ENCODE measurements at regions not wholly inside any gene's neighbourhood (a gene's known extent, or its start where the extent isn't known, plus 50 kb on each side); places are given as distances from the start of the nearest gene placed in this dataset.
A peak's percentile ranks its signal among the peaks of the same experiment; 100 is the strongest.

DNA sequence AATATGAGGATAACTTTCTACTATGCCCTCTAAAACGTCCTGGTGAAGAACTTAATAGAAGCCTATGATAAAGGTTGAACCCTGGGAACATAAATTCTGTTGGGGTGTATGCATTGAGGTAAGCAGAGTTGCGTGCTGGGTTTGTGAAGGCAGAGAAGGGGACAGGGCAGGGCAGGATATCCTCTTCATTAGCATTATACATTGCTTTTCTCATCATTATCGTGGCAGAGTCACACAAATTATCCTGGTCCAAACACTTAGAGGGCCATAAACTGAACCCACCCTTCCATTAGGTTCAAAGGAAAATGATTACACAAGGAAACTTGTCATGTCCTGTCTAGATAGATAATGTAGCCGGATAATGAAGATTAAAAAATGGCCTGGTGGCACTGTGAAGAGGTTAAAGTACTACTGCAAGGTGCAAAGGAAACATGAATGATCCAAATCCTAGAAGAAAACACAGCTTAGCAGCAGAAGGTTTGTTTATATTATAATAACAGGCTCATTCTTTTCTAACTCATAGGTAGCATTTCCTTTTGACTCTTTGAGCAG lies 189.1 kb downstream of the SPCS3 start:
- peaks cover 6% of the 10 kb centered on the region for H3K27me3 Mint-ChIP-seq (ENCODE audit: low read depth, poor library complexity)
- DNase-seq = no peak

DNA sequence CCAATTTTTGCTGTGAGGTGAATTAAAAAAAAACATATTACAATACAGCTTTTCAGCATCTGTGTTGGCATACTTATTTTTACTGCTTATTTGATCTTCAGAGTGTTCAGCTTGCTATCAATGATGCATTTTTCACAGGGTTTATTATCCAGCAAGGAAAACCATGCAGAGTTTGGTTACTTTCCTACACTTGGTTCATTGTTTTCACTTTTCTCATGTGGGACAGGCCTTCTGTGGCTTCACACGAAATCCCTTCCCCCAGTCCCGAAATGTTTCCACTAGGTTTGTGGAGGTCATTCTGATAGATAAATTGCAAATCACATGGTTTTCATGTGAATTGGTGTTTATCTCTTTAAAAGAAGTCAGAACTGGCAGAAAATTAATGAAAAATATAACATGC lies 205.8 kb downstream of the SPCS3 start:
- Mint-ChIP-seq H3K27ac (peak overlapping the region; percentile 92), H3K36me3 (ENCODE audit: low read depth) (no peaks in the 10 kb centered on the region), H3K27me3 (ENCODE audit: low read depth, poor library complexity) (no peaks in the 10 kb centered on the region), H3K9me3 (peaks cover 4% of the 10 kb centered on the region), H3K4me1 (peaks cover 48% of the 10 kb centered on the region), H3K4me3 (no peak overlapping the region)
- TF ChIP-seq, protein P1, sequence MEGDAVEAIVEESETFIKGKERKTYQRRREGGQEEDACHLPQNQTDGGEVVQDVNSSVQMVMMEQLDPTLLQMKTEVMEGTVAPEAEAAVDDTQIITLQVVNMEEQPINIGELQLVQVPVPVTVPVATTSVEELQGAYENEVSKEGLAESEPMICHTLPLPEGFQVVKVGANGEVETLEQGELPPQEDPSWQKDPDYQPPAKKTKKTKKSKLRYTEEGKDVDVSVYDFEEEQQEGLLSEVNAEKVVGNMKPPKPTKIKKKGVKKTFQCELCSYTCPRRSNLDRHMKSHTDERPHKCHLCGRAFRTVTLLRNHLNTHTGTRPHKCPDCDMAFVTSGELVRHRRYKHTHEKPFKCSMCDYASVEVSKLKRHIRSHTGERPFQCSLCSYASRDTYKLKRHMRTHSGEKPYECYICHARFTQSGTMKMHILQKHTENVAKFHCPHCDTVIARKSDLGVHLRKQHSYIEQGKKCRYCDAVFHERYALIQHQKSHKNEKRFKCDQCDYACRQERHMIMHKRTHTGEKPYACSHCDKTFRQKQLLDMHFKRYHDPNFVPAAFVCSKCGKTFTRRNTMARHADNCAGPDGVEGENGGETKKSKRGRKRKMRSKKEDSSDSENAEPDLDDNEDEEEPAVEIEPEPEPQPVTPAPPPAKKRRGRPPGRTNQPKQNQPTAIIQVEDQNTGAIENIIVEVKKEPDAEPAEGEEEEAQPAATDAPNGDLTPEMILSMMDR (IDR thresholded peaks at IDR 0.05) = no peak
- DNase-seq = no peak

More for the DNA sequence above, 189.1 kb downstream of the SPCS3 start:
- Mint-ChIP-seq H3K36me3 (ENCODE audit: low read depth) (no peaks in the 10 kb centered on the region), H3K4me3 (no peak overlapping the region), H3K4me1 (no peaks in the 10 kb centered on the region), H3K9me3 (no peaks in the 10 kb centered on the region), H3K27ac (no peak overlapping the region)
- TF ChIP-seq, protein P1 (IDR thresholded peaks at IDR 0.05) = no peak

DNA sequence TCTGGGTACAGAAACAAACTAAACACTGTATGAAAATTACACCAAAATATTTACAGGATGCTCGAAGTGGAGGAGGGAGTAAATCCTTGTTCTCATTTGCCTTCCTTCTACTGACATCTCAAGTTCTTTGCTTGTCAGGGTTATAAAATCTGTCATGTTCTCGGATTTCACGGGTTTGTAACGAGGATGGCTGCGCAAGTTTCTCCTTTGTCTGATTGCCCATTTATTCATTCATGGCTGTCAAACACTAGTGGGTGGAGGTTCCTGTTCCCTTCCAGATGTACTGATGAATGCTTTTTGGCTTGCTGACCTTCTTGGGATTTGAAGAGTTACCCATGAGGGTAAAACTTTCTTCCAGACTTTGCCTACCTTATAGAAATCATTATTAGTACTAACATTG lies 206.9 kb downstream of the SPCS3 start:
- Mint-ChIP-seq H3K4me1 (peaks cover 53% of the 10 kb centered on the region), H3K27ac (peak overlapping the region; percentile 95), H3K9me3 (peaks cover 4% of the 10 kb centered on the region), H3K27me3 (ENCODE audit: low read depth, poor library complexity) (peaks cover 3% of the 10 kb centered on the region), H3K36me3 (ENCODE audit: low read depth) (no peaks in the 10 kb centered on the region), H3K4me3 (peak overlapping the region; percentile 59)
- TF ChIP-seq, protein P1 (IDR thresholded peaks at IDR 0.05) = no peak
- DNase-seq = peak; percentile 33

DNA sequence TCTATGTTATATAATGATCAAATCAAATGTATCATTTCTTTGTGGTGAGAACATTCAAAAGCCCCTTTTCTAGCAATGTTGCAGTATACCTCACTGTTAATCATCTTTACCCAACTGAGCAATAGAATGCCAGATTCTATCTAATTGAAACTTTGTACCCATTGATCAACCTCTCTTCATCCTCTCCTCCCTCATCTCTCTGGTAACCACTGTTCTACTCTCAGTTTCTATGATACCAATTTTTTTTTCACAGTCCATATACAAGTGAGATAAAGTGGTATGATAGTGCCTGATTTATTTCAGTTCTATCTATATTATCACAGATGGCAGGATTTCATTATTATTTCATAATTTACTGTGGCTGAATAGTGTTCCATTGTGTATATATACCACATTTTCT lies 209.8 kb downstream of the SPCS3 start:
- H3K4me3 Mint-ChIP-seq = no peak overlapping the region
- peaks cover 64% of the 10 kb centered on the region for H3K4me1 Mint-ChIP-seq
- no peak for DNase-seq
- peaks cover 3% of the 10 kb centered on the region for H3K27me3 Mint-ChIP-seq (ENCODE audit: low read depth, poor library complexity)
- TF ChIP-seq, protein P1 (IDR thresholded peaks at IDR 0.05) = no peak
- H3K36me3 Mint-ChIP-seq (ENCODE audit: low read depth) = no peaks in the 10 kb centered on the region
- no peak overlapping the region for H3K27ac Mint-ChIP-seq
- H3K9me3 Mint-ChIP-seq = no peaks in the 10 kb centered on the region

DNA sequence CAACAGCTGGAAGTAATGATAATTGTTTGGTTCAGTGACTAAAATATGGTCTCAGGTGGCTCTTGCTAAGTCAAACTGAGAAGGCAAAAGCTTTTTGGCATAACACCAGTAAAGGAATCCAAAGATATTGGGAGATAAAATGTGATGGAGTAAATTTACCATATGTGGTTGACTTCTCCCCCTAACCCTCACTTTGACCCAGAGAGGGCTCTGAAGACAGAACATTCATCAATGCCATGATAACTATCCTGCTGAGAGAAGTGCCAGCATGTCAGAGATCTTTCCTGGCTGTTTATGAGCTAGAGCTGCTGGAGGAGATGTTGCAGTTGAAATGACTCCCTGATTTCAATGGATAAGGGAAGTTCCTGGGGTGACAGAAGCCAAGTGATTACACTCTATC lies 213.4 kb downstream of the SPCS3 start:
- peaks cover 32% of the 10 kb centered on the region for H3K4me1 Mint-ChIP-seq
- H3K4me3 Mint-ChIP-seq = no peak overlapping the region
- no peaks in the 10 kb centered on the region for H3K9me3 Mint-ChIP-seq
- TF ChIP-seq, protein P1 (IDR thresholded peaks at IDR 0.05) = no peak
- DNase-seq = no peak
- H3K27ac Mint-ChIP-seq = no peak overlapping the region
- H3K27me3 Mint-ChIP-seq (ENCODE audit: low read depth, poor library complexity) = peaks cover 3% of the 10 kb centered on the region
- no peaks in the 10 kb centered on the region for H3K36me3 Mint-ChIP-seq (ENCODE audit: low read depth)

DNA sequence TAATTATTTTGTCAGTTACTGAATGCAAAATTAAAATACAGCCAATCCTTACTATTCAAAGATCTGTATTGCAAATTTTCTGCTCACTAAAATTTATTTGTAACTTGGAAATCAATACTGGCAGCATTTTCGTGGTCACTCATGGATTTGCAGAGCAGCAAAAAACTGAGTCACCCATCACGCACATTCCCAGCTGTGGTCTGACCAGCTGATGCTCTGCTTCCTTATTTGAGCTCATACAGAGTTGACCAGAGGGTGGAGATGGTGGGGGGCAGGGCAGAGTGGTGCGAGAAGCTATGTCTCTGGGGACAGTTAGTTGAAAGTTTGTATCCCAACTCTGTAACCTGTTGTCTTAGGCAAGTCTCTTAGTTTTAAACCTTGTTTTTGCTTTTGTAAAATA lies 214.8 kb downstream of the SPCS3 start:
- no peak overlapping the region for H3K4me3 Mint-ChIP-seq
- H3K4me1 Mint-ChIP-seq = peaks cover 22% of the 10 kb centered on the region
- no peak overlapping the region for H3K27ac Mint-ChIP-seq
- no peaks in the 10 kb centered on the region for H3K36me3 Mint-ChIP-seq (ENCODE audit: low read depth)
- peaks cover 3% of the 10 kb centered on the region for H3K27me3 Mint-ChIP-seq (ENCODE audit: low read depth, poor library complexity)
- DNase-seq = no peak
- TF ChIP-seq, protein P1 (IDR thresholded peaks at IDR 0.05) = no peak
- no peaks in the 10 kb centered on the region for H3K9me3 Mint-ChIP-seq

Measured in nephron progenitor cell (in vitro differentiated cells).